Testis (tissue), 2 donors: ENCODE measurements at regions not wholly inside any gene's neighbourhood (a gene's known extent, or its start where the extent isn't known, plus 50 kb on each side); places are given as distances from the start of the nearest gene placed in this dataset.
A peak's percentile ranks its signal among the peaks of the same experiment; 100 is the strongest.

Experiments
- DNase-seq: peaks from one replicate; pipeline ENCODE4 v3.0.0-alpha.2; 2019
- H3K27ac ChIP-seq, 2 donors: fragments of 200-600 bp; sonication (generic); one replicate each; pipeline ENCODE4 v1.5.1; 2019
- H3K27me3 ChIP-seq: fragments of 200-600 bp; sonication (generic); one replicate; pipeline ENCODE4 v1.5.1; 2019
- H3K36me3 ChIP-seq: fragments of 200-600 bp; sonication (generic); one replicate; pipeline ENCODE4 v1.5.1; 2017; ENCODE audit warnings: low read depth; ENCODE audit errors: missing control alignments
- H3K4me1 ChIP-seq: fragments of 200-600 bp; sonication (generic); one replicate; pipeline ENCODE4 v1.5.1; 2019
- H3K4me3 ChIP-seq, 2 donors: fragments of 200-600 bp; sonication (generic); one replicate each; pipeline ENCODE4 v1.5.1; 2017 to 2019
- H3K9me3 ChIP-seq: fragments of 200-600 bp; sonication (generic); one replicate; pipeline ENCODE4 v1.5.1; 2017
- CTCF ChIP-seq, 3 experiments: fragments of 450-650 bp in 2 of 3; fragments of 200-600 bp in 1 of 3; sonication (generic) in 1 of 3; IDR thresholded peaks; one replicate each; pipeline ENCODE4 v1.5.1; 2016 to 2019; ENCODE audit warnings: antibody characterized with exemption in 3 of 3, mild to moderate bottlenecking in 2 of 3, moderate library complexity in 1 of 3
- POLR2A ChIP-seq: fragments of 450-650 bp; IDR thresholded peaks from one replicate; pipeline ENCODE4 v1.6.1; 2017; ENCODE audit warnings: antibody characterized with exemption, mild to moderate bottlenecking, moderate library complexity
- WGBS, 2 donors: methylation state at CpG; one replicate each; pipeline ENCODE4 v1.1.5; 2018; 5-methylcytosine and 5-hydroxymethylcytosine counted together
- intact Hi-C: fragments of 100-400 bp; cut with DNase I; formaldehyde crosslinking; loops from one replicate; pipeline ENCODE4 v1.15.1; 2023; ENCODE audit warnings: low total_unique reads

- DNase-seq: no peak
- Histone ChIP-seq H3K27me3 (no peaks in the 10 kb centered on the region), H3K27ac (no peak overlapping the region), H3K4me1 (peaks cover 3% of the 10 kb centered on the region), H3K36me3 (no peaks in the 10 kb centered on the region), H3K4me3 (no peak overlapping the region), H3K9me3 (no peaks in the 10 kb centered on the region)
- intact Hi-C loops: no loop called here
- 53% methylated on average over 14 to 19 of the region's 19 CpGs for WGBS, 2 donors
- no peak for TF ChIP-seq POLR2A
- no peak for TF ChIP-seq CTCF (IDR thresholded peaks at IDR 0.05)
Measured at GRCh38 chr5:167952278-167952995, 339.0 kb upstream of the WWC1 start.

GRCh38 chr5:167953151-167953798 lies 338.2 kb upstream of the WWC1 start:
- DNase-seq: no peak
- no peak overlapping the region for H3K27ac ChIP-seq
- 35 to 63% methylated on average over 4 of the region's 4 CpGs for WGBS, 2 donors
- TF ChIP-seq POLR2A: no peak
- H3K4me3 ChIP-seq: no peak overlapping the region
- no peaks in the 10 kb centered on the region for H3K27me3 ChIP-seq
- no peaks in the 10 kb centered on the region for H3K36me3 ChIP-seq
- intact Hi-C loops: no loop called here
- H3K9me3 ChIP-seq: no peaks in the 10 kb centered on the region
- H3K4me1 ChIP-seq: peaks cover 3% of the 10 kb centered on the region

- Histone ChIP-seq H3K4me3 (no peak overlapping the region), H3K27me3 (no peaks in the 10 kb centered on the region), H3K4me1 (no peaks in the 10 kb centered on the region), H3K27ac (no peak overlapping the region), H3K36me3 (no peaks in the 10 kb centered on the region), H3K9me3 (no peaks in the 10 kb centered on the region)
- DNase-seq: no peak
- intact Hi-C loops: no loop called here
- 58 to 61% methylated on average over 2 of the region's 2 CpGs for WGBS, 2 donors
- TF ChIP-seq POLR2A (no peak), CTCF (IDR thresholded peaks at IDR 0.05) (no peak)
Measured at GRCh38 chr5:167961731-167962130, 329.7 kb upstream of the WWC1 start.

- Histone ChIP-seq H3K4me1 (no peaks in the 10 kb centered on the region), H3K36me3 (no peaks in the 10 kb centered on the region), H3K27me3 (no peaks in the 10 kb centered on the region), H3K27ac (no peak overlapping the region), H3K9me3 (no peaks in the 10 kb centered on the region), H3K4me3 (no peak overlapping the region)
- TF ChIP-seq POLR2A (no peak), CTCF (IDR thresholded peaks at IDR 0.05) (peak in 1 of 3 experiments; percentile 17)
- intact Hi-C loops: no loop called here
- no peak for DNase-seq
- WGBS, 2 donors: 80 to 81% methylated on average over 3 of the region's 3 CpGs
Measured at GRCh38 chr5:167964529-167964928, 326.9 kb upstream of the WWC1 start.

- Histone ChIP-seq H3K27ac (no peak overlapping the region), H3K4me3 (no peak overlapping the region), H3K4me1 (no peaks in the 10 kb centered on the region), H3K9me3 (no peaks in the 10 kb centered on the region), H3K27me3 (no peaks in the 10 kb centered on the region), H3K36me3 (no peaks in the 10 kb centered on the region)
- WGBS, 2 donors: 93 to 97% methylated on average over 2 of the region's 2 CpGs
- TF ChIP-seq CTCF (IDR thresholded peaks at IDR 0.05) (no peak), POLR2A (no peak)
- intact Hi-C loops: no loop called here
- no peak for DNase-seq
Measured at GRCh38 chr5:167965710-167966109, 325.7 kb upstream of the WWC1 start.
